HepG2 (cell line): ENCODE measurements at regions not wholly inside any gene's neighbourhood (a gene's known extent, or its start where the extent isn't known, plus 50 kb on each side); places are given as distances from the start of the nearest gene placed in this dataset.

Experiments used
- ATAC-seq: fragments of 200-7000 bp; cut with Tn5 transposase; 3 replicates; pipeline ENCODE4 v1.9.1; 2020; ENCODE audit warnings: mild to moderate bottlenecking, moderate library complexity
- BruUV-seq: library from RNA; stranded (reverse); fragments of 400-500 nt; replicated peaks from 2 replicates; lab custom pipeline; 2021; lab: Mats Ljungman, UMichigan
- CTCF ChIA-PET: fragments of 300-600 bp; formaldehyde crosslinking; extraction: SDS; loops from one replicate; lab custom pipeline; 2021; ENCODE audit warnings: low total read pairs, inconsistent platforms, low intra/inter-chr PET ratio; lab: Yijun Ruan, JAX
- POLR2A ChIA-PET: fragments of 350-600 bp; sonication (Branson Sonifier 250); formaldehyde crosslinking; loops from one replicate; lab custom pipeline; 2020; ENCODE audit warnings: antibody characterized with exemption, inconsistent platforms; lab: Yijun Ruan, JAX
- DNase-seq: peaks from one replicate; pipeline ENCODE4 v3.0.0-alpha.2; 2015; ENCODE audit warnings: low spot score
- FAIRE-seq: peaks from 3 replicates; lab custom pipeline; 2011; peaks lifted over from hg19 to GRCh38; lab: Jason Lieb, UNC
- H2AFZ ChIP-seq: one replicate; pipeline ENCODE4 v1.6.1; 2011; ENCODE audit warnings: low read length, inconsistent platforms
- H3K27ac ChIP-seq: fragments of 300-600 bp; 3 replicates; pipeline ENCODE4 v1.8.0; 2011; ENCODE audit warnings: mixed run types, mild to moderate bottlenecking, mixed read lengths, low read length, inconsistent platforms; ENCODE audit not compliant: insufficient read depth; ENCODE audit errors: extremely low read length
- H3K27me3 ChIP-seq, 2 experiments: fragments of 200-600 bp in 1 of 2; 2 replicates in 1 of 2; 3 replicates in 1 of 2; pipeline versions ENCODE4 v1.6.0 to v1.8.0; 2011; ENCODE audit warnings: low read length in 2 of 2, mild to moderate bottlenecking in 2 of 2, moderate library complexity in 2 of 2, inconsistent platforms in 1 of 2; ENCODE audit not compliant: insufficient read depth in 2 of 2, control insufficient read depth in 1 of 2
- H3K36me3 ChIP-seq, 2 experiments: fragments of 200-600 bp in 1 of 2; replicated peaks in 1 of 2; 2 replicates in 1 of 2; 3 replicates in 1 of 2; pipeline versions ENCODE4 v1.5.1 to v1.8.0; 2011; ENCODE audit warnings: low read length in 2 of 2, inconsistent platforms in 1 of 2; ENCODE audit not compliant: insufficient read depth in 2 of 2, control insufficient read depth in 1 of 2
- H3K4me1 ChIP-seq: 2 replicates; pipeline ENCODE4 v1.5.1; 2012; ENCODE audit warnings: low read length, inconsistent platforms; ENCODE audit not compliant: insufficient read depth
- H3K4me2 ChIP-seq: 2 replicates; pipeline ENCODE4 v1.6.0; 2011; ENCODE audit warnings: low read depth, low read length, inconsistent platforms
- H3K4me3 ChIP-seq, 3 experiments: fragments of 200-600 bp in 1 of 3; sonication (generic), shearing (Covaris generic) in 1 of 3; replicated peaks in 1 of 3; 2 replicates each; pipeline ENCODE4 v1.5.1; 2011 to 2016; ENCODE audit warnings: low read length in 3 of 3, inconsistent platforms in 2 of 3, low read depth in 2 of 3, mild to moderate bottlenecking in 2 of 3, control low read depth in 1 of 3, mixed read lengths in 1 of 3; ENCODE audit not compliant: insufficient read depth in 1 of 3
- H3K79me2 ChIP-seq: one replicate; pipeline ENCODE4 v1.6.1; 2011; ENCODE audit warnings: low read length, inconsistent platforms; ENCODE audit not compliant: insufficient read depth
- H3K9ac ChIP-seq: 2 replicates; pipeline ENCODE4 v1.6.0; 2011; ENCODE audit warnings: mild to moderate bottlenecking, low read depth, low read length, inconsistent platforms; ENCODE audit not compliant: insufficient read depth
- H3K9me3 ChIP-seq: 2 replicates; pipeline ENCODE4 v1.5.1; 2012; ENCODE audit warnings: mild to moderate bottlenecking, low read length
- H4K20me1 ChIP-seq: 2 replicates; pipeline ENCODE4 v1.6.0; 2011; ENCODE audit warnings: inconsistent platforms, mild to moderate bottlenecking, low read length, moderate library complexity; ENCODE audit not compliant: insufficient read depth
- CREB1 ChIP-seq, 2 experiments: fragments of 450-650 bp in 1 of 2; IDR thresholded peaks; 2 replicates each; pipeline ENCODE4 v1.6.1; 2016 to 2017; ENCODE audit warnings: control low read depth in 1 of 2, mild to moderate bottlenecking in 1 of 2, missing compliant biosample characterization in 1 of 2, missing genetic modification characterization in 1 of 2
- HNF1B ChIP-seq: sonication (generic); formaldehyde crosslinking; IDR thresholded peaks from 2 replicates; pipeline ENCODE4 v1.5.1; 2020; ENCODE audit warnings: mild to moderate bottlenecking, moderate library complexity, missing genetic modification reagents
- ZNF230 ChIP-seq: sonication (generic); formaldehyde crosslinking; IDR thresholded peaks from 2 replicates; pipeline ENCODE4 v1.4.0; 2020; ENCODE audit warnings: mild to moderate bottlenecking, missing genetic modification reagents
- WGBS: methylation state at CpG from one replicate; pipeline ENCODE4 v1.1.6; 2017; ENCODE audit warnings: low lambda C conversion rate; 5-methylcytosine and 5-hydroxymethylcytosine counted together
- in situ Hi-C: cut with HindIII; loops from 2 replicates; pipeline ENCODE4 v1.10.0; 2017; ENCODE audit warnings: low pct_unique_long_range_greater_than_20kb; ENCODE audit not compliant: extremely low pct_ligation_motif_present
- intact Hi-C: fragments of 100-400 bp; cut with micrococcal nuclease; formaldehyde crosslinking; loops from one replicate; pipeline ENCODE4 v1.10.0; 2022; ENCODE audit not compliant: unreplicated experiment
- TF ChIP-seq, protein P1 (sequence below): sonication (generic); formaldehyde crosslinking; IDR thresholded peaks from 2 replicates; pipeline ENCODE4 v1.9.0; 2021; ENCODE audit warnings: missing genetic modification reagents, borderline replicate concordance
- TF ChIP-seq, protein P2 (sequence below): sonication (generic); formaldehyde crosslinking; IDR thresholded peaks from 2 replicates; pipeline ENCODE4 v1.8.1; 2023; ENCODE audit warnings: missing genetic modification reagents, mild to moderate bottlenecking, borderline replicate concordance

- TF ChIP-seq HNF1B (CRISPR knock-in tag), result no peak
Measured at GRCh38 chr9:97766610-97767009, 69.5 kb upstream of the XPA start (continued).

DNA sequence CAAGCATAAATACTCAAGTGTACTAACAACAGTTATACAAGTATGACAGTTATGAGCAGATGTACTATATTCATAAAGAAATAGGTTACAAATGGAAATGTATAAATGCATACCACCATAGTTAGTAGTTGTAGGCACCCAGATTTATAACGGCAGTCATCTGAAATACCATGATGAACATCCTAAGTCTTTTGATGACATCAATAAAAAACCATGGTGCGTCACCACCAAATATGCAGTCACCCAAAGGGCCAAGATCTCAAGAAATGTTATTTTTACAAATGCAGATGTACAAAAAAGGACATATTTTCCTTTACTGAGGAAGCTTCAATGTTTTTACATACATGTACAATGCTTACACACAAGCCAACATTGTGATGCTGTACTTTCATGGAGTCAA lies 70.8 kb upstream of the XPA start:
- Histone ChIP-seq H3K4me2 (no peak overlapping the region), H2AFZ (no peak overlapping the region), H3K36me3 (no peaks in the 10 kb centered on the region), H3K9ac (no peak overlapping the region), H3K4me1 (0 out of 2 replicates have a peak, but pooled peaks cover 5% of the 10 kb centered on the region), H3K27ac (no peak overlapping the region), H3K4me3 (no peak overlapping the region), H4K20me1 (no peaks in the 10 kb centered on the region), H3K9me3 (no peaks in the 10 kb centered on the region), H3K79me2 (no peaks in the 10 kb centered on the region), H3K27me3 (0 out of 5 replicates have a peak, but pooled peaks cover 0 to 3% of the 10 kb centered on the region in 2 experiments)
- no peak for FAIRE-seq
- ATAC-seq, result no peak
- in situ Hi-C loops (no loop called here), intact Hi-C loops (no loop called here)
- ChIA-PET POLR2A (no interaction called here), CTCF (no interaction called here)
- no peak for DNase-seq
- WGBS, result 87% methylated on average over 2 of the region's 2 CpGs
- TF ChIP-seq CREB1 (IDR thresholded peaks at IDR 0.05) (0 out of 2 replicates have a peak, but pooled peaks have one; percentile 12), CREB1 (CRISPR knock-in tag; IDR thresholded peaks at IDR 0.05) (no peak), ZNF230 (CRISPR knock-in tag) (no peak)
- TF ChIP-seq, protein P1, sequence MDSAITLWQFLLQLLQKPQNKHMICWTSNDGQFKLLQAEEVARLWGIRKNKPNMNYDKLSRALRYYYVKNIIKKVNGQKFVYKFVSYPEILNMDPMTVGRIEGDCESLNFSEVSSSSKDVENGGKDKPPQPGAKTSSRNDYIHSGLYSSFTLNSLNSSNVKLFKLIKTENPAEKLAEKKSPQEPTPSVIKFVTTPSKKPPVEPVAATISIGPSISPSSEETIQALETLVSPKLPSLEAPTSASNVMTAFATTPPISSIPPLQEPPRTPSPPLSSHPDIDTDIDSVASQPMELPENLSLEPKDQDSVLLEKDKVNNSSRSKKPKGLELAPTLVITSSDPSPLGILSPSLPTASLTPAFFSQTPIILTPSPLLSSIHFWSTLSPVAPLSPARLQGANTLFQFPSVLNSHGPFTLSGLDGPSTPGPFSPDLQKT (CRISPR knock-in tag), result no peak
- TF ChIP-seq, protein P2, sequence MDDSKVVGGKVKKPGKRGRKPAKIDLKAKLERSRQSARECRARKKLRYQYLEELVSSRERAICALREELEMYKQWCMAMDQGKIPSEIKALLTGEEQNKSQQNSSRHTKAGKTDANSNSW (CRISPR knock-in tag), result no peak
- BruUV-seq, result no TSS peak
